ENCODE measurements at regions not wholly inside any gene's neighbourhood (a gene's known extent, or its start where the extent isn't known, plus 50 kb on each side); places are given as distances from the start of the nearest gene placed in this dataset.

- peaks cover 3% of the 10 kb centered on the region; the same call in 1 of the 2 replicates for H3K4me1 ChIP-seq (ENCODE audit: control insufficient read depth, insufficient read depth, low read length)
- CTCF ChIA-PET = interaction anchor here (0.7 to 3.1 kb wide), 4 partner anchors 13 to 290 kb away, joined by 3 to 13 read pairs (median 4); no protein-coding TSS in a partner anchor
- peak overlapping the region; percentile 33; the same call in 1 of the 2 replicates for H3K27ac ChIP-seq (ENCODE audit: control insufficient read depth, insufficient read depth)
- intact Hi-C loops (cut with micrococcal nuclease; ENCODE audit: unreplicated experiment) (no loop called here), in situ Hi-C loops (cut with MboI) (no loop called here)
- SMC1A ChIA-PET (ENCODE audit: uncharacterized antibody, unreplicated experiment) = interaction anchor here (0.8 to 1.1 kb wide), 3 partner anchors 9 to 27 kb away, joined by 3 to 4 read pairs (median 3); no protein-coding TSS in a partner anchor
- H3K79me2 ChIP-seq (ENCODE audit: control insufficient read depth, insufficient read depth, low read length) = no peaks in the 10 kb centered on the region
- no peaks in the 10 kb centered on the region for H4K20me1 ChIP-seq (ENCODE audit: control insufficient read depth, insufficient read depth)
- POLR2A ChIA-PET = no interaction called here
- H3K9ac ChIP-seq (ENCODE audit: control insufficient read depth, insufficient read depth, low read length) = no peak overlapping the region
- RAD21 ChIA-PET (ENCODE audit: unreplicated experiment) = interaction anchor here (1.3 to 2.4 kb wide), 2 partner anchors 17 to 20 kb away, joined by 4 to 9 read pairs; no protein-coding TSS in a partner anchor
- BruUV-seq (replicated peaks) = no TSS peak
- no peaks in the 10 kb centered on the region for H3K9me3 ChIP-seq (replicated peaks; ENCODE audit: control insufficient read depth, insufficient read depth, low read length)
- H2AFZ ChIP-seq (ENCODE audit: control insufficient read depth, low read depth, low read length) = 0 out of 2 replicates have a peak overlapping the region, but pooled peaks have one; percentile 12
- peaks cover 0 to 2% of the 10 kb centered on the region in 2 experiments; a peak in 1 of 4 replicates for H3K27me3 ChIP-seq (replicated peaks in 1 of 2; ENCODE audit: control insufficient read depth in 2 of 2, insufficient read depth in 2 of 2, low read length in 1 of 2)
- FAIRE-seq = no peak
- no peak for DNase-seq (ENCODE audit: low read depth, low spot score)
- H3K36me3 ChIP-seq (ENCODE audit: control insufficient read depth in 2 of 2, insufficient read depth in 2 of 2, low read length in 1 of 2) = no peaks in the 10 kb centered on the region
- TF ChIP-seq ZNF384 (IDR thresholded peaks at IDR 0.05; ENCODE audit: borderline replicate concordance, low read depth, low read length) (0 out of 2 replicates have a peak, but pooled peaks have one; percentile 15), POLR2AphosphoS2 (IDR thresholded peaks at IDR 0.05; ENCODE audit: low read depth, low read length) (no peak)
- no peak overlapping the region for H3K4me3 ChIP-seq
- no peak for ATAC-seq
- no peak overlapping the region for H3K4me2 ChIP-seq (ENCODE audit: control insufficient read depth, insufficient read depth)
Measured at GRCh38 chr12:9345171-9345570, 137.0 kb upstream of the PZP start.

- ATAC-seq (no peak), DNase-seq (ENCODE audit: low read depth, low spot score) (no peak), FAIRE-seq (no peak)
- POLR2A ChIA-PET = no interaction called here
- no peak overlapping the region for H3K4me3 ChIP-seq
- H4K20me1 ChIP-seq (ENCODE audit: control insufficient read depth, insufficient read depth) = no peaks in the 10 kb centered on the region
- no peaks in the 10 kb centered on the region for H3K36me3 ChIP-seq (ENCODE audit: control insufficient read depth in 2 of 2, insufficient read depth in 2 of 2, low read length in 1 of 2)
- H3K27me3 ChIP-seq (replicated peaks in 1 of 2; ENCODE audit: control insufficient read depth in 2 of 2, insufficient read depth in 2 of 2, low read length in 1 of 2) = peaks cover 0 to 2% of the 10 kb centered on the region in 2 experiments; a peak in 1 of 4 replicates
- CTCF ChIA-PET = interaction anchor here (1.0 to 3.1 kb wide), 3 partner anchors 12 to 290 kb away, joined by 3 to 13 read pairs (median 6); no protein-coding TSS in a partner anchor
- 94% methylated on average over 2 of the region's 2 CpGs for WGBS (ENCODE audit: insufficient coverage, insufficient replicate concordance, low lambda C conversion rate, missing lambda C conversion rate)
- H3K9me3 ChIP-seq (replicated peaks; ENCODE audit: control insufficient read depth, insufficient read depth, low read length) = no peaks in the 10 kb centered on the region
- no TSS peak for BruUV-seq (replicated peaks)
- SMC1A ChIA-PET (ENCODE audit: uncharacterized antibody, unreplicated experiment) = interaction anchor here (0.8 to 1.1 kb wide), 3 partner anchors 9 to 28 kb away, joined by 3 to 4 read pairs (median 3); no protein-coding TSS in a partner anchor
- RAD21 ChIA-PET (ENCODE audit: unreplicated experiment) = interaction anchor here (0.6 to 1.3 kb wide), 2 partner anchors 13 to 17 kb away, joined by 3 to 4 read pairs; no protein-coding TSS in a partner anchor
- no peak overlapping the region for H3K4me2 ChIP-seq (ENCODE audit: control insufficient read depth, insufficient read depth)
- intact Hi-C loops (cut with micrococcal nuclease; ENCODE audit: unreplicated experiment) = no loop called here
- H3K79me2 ChIP-seq (ENCODE audit: control insufficient read depth, insufficient read depth, low read length) = no peaks in the 10 kb centered on the region
- H3K4me1 ChIP-seq (ENCODE audit: control insufficient read depth, insufficient read depth, low read length) = peaks cover 3% of the 10 kb centered on the region; the same call in 1 of the 2 replicates
- H3K27ac ChIP-seq (ENCODE audit: control insufficient read depth, insufficient read depth) = no peak overlapping the region
- in situ Hi-C loops (cut with MboI) = no loop called here
- H3K9ac ChIP-seq (ENCODE audit: control insufficient read depth, insufficient read depth, low read length) = no peak overlapping the region
- no peak overlapping the region for H2AFZ ChIP-seq (ENCODE audit: control insufficient read depth, low read depth, low read length)
- TF ChIP-seq ZNF592 (IDR thresholded peaks at IDR 0.05) (no peak), BHLHE40 (IDR thresholded peaks at IDR 0.05; ENCODE audit: borderline replicate concordance in 1 of 2, low read depth in 2 of 2, low read length in 1 of 2) (no peak), KLF5 (IDR thresholded peaks at IDR 0.05; ENCODE audit: partially characterized antibody) (no peak), SP1 (IDR thresholded peaks at IDR 0.05; ENCODE audit: low read depth, low read length) (no peak), JUND (IDR thresholded peaks at IDR 0.05; ENCODE audit: low read depth, low read length) (no peak), SRF (IDR thresholded peaks at IDR 0.05; ENCODE audit: low read depth in 2 of 2, low read length in 2 of 2) (no peak), BCL11A (IDR thresholded peaks at IDR 0.05; ENCODE audit: low read depth, low read length) (no peak), RCOR1 (conservative IDR thresholded peaks at IDR 0.05; ENCODE audit: low read depth, low read length) (no peak), STAT3 (IDR thresholded peaks at IDR 0.05; ENCODE audit: low read depth, low read length) (no peak), MLLT1 (IDR thresholded peaks at IDR 0.05) (no peak)
Measured at GRCh38 chr12:9344541-9344940, 136.3 kb upstream of the PZP start.
